GM21381 (cell line): ENCODE measurements at regions not wholly inside any gene's neighbourhood (a gene's known extent, or its start where the extent isn't known, plus 50 kb on each side); places are given as distances from the start of the nearest gene placed in this dataset.

ENCODE experiments used
- ATAC-seq: cut with Tn5 transposase; IDR thresholded peaks from one replicate; pipeline ENCODE4 v1.9.1; 2021; ENCODE audit warnings: mild to moderate bottlenecking, moderate library complexity; ENCODE audit not compliant: unreplicated experiment

DNA sequence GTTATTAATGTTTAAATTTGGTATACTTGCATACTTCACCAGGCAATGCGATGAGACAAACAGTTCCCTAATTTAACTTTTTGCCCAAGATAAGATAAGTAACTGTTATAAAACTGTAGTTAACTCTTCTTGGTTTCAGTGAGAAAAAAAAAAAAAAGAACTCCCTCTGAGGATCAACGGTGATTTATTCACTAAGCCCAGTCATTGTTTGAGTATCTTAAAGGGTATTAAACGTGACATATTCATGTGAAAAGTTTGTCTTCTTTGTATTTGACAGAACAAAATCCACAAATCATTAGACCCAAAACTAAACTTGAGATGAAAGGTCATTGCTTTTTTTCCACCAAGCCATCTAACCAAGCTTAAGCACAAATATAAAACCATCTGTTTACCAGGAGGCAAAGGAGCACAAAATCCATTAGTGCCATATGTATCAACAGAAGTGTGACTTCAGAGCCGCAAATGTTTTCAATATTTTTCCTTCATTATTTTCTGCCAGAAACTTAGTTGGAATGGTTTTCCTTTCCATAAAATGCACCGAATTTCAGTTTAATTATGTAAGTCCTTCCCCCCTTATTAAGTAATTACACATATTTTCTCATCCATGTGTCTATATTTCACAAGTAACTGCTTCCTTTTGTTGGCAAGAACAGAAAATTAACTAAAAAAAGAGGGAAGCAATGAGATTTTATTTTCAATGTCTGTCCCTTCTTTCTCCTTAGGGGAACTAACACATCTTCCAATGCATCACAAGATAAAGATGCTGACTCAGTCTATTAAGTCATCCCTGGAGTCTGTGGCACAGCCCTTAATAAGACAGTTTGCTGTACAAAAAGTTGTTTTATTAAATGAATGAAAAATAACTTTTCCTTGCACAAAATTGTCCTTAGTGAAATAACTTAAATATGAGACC, 92.2 kb upstream of the RAP2B start:
- ATAC-seq: no peak

DNA sequence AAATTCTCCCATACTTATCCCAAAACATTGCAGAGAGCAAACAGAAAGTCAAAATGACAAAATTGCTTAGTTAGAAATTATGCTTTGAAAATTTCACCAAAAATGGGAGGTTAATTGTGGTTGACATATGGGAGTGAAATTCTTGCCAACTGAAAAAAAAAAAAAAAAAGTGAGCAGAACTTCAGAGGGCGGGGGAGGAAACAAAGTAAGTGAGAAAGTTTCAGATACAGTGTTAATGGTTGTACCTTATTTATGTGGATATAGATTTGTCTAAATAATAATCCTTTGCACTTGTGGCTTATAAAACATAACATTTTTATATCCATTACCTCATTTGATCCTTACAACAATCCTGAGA, 91.5 kb upstream of the RAP2B start:
- no peak for ATAC-seq

GRCh38 chr3:153072382-153072781, 89.6 kb upstream of the RAP2B start:
- no peak for ATAC-seq

GRCh38 chr3:153072856-153073255, 89.2 kb upstream of the RAP2B start:
- ATAC-seq: no peak

GRCh38 chr3:153073636-153074035, 88.4 kb upstream of the RAP2B start:
- ATAC-seq: no peak

- no peak for ATAC-seq
These were observed 83.2 kb upstream of the RAP2B start for GRCh38 chr3:153078826-153079225.

- ATAC-seq: no peak
These were observed 82.6 kb upstream of the RAP2B start for GRCh38 chr3:153079386-153079785.

DNA sequence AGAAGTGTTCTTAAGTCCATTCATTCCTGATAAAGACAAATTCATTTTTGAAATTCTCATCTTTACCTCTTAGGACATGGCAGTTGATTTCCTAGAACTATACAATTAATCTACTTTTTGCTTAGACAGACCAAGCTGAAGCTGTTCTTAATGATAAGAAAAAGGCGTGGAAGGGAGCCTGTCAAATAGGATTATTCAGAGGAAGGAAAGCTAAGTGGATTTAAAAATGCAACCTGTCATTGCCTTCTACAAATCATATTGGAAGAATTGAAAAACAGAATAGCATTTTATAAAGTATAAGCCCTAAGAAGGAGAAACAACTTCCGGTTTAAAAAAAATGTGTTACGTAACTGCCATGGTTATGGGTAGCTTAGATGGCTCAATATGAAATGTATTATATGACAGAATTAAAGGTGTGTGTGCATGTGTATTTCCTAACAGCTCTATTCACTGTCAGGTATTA, 81.2 kb upstream of the RAP2B start:
- no peak for ATAC-seq

DNA sequence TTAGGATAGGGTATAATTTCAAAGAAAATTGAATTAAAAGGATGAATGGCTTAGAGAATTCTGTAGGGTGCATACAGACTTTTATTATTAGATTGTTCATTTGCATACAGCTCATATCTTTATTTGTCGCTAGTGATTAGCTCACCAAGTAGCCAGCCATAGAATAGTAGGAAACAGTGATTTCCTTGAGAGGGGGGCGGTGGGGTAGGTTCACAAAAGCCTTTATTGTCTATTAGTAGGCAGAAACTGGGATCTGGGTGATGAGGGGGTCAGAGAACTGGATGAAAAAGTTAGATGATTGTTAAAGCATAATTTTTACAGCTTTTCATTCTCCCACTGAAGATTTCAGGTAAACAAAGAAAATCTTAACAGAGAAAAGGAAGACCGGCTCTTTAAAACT, 77.6 kb upstream of the RAP2B start:
- ATAC-seq: no peak

GRCh38 chr3:153087595-153088566, 74.1 kb upstream of the RAP2B start:
- ATAC-seq: no peak

GRCh38 chr3:153089620-153090019, 72.4 kb upstream of the RAP2B start:
- no peak for ATAC-seq

DNA sequence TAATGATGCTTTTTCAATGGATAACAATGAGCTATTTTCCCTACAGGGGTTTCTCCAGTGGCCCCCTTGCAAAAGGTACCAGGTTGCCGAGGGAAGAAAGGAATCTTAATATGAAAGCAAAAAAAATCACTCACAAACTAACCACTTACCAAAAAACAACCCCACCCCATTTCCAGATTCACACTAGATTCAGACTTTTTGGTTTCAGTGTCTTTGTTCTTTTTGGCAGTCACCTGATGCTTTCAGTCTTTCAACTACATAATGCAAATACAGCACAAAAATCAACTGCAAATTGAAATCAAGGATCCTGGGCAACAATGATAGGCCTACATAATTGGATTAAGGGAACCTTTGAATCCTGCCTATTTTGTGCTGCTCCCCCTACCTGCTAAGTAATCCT, 71.1 kb upstream of the RAP2B start:
- ATAC-seq: peak; percentile 55

GRCh38 chr3:153093629-153094028, 68.4 kb upstream of the RAP2B start:
- no peak for ATAC-seq

- no peak for ATAC-seq
These were observed 67.6 kb upstream of the RAP2B start for GRCh38 chr3:153094386-153094785.

DNA sequence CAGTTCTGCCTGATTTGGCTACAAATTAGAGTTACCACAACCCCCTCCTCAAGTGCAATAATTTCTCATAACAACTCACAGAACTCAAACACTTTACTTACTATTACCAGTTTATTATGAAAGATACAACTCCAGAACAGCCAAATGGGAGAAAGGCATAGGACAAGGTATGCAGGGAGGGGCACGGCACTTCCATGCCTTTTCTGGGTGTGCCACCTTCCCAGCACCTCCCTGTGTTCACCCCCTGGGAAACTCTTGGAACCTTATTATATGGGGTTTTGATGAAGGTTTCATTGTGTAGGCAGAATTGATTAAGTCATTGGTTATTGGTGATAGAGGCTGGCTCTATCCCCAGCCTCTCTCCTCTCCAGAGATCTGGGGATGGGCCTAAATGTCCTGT, 66.6 kb upstream of the RAP2B start:
- no peak for ATAC-seq

DNA sequence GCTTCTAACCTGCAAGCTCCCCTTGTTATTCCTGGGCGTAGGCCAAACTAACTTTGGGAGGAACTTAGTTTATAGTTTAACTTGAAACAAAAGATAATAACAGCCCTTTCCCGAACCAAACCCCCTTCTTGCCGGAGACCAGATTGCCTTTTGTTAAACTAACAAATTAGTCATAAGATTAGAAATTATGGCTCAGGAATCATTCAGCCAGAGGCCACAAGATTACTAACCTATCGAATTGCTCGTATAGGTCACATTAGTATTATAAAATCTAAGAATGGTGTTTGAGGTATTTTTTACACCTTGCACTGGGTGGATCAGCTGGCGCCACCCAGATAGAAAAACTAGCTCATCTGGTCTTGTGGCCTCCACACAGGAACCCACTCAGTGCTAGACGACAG, 65.3 kb upstream of the RAP2B start:
- no peak for ATAC-seq

- ATAC-seq: no peak
These were observed 64.8 kb upstream of the RAP2B start for GRCh38 chr3:153097213-153097612.

- no peak for ATAC-seq
These were observed 62.9 kb upstream of the RAP2B start for GRCh38 chr3:153099131-153099530.

GRCh38 chr3:153103406-153103945, 58.5 kb upstream of the RAP2B start:
- ATAC-seq: no peak

- no peak for ATAC-seq
These were observed 52.0 kb upstream of the RAP2B start for GRCh38 chr3:153110041-153110440.

DNA sequence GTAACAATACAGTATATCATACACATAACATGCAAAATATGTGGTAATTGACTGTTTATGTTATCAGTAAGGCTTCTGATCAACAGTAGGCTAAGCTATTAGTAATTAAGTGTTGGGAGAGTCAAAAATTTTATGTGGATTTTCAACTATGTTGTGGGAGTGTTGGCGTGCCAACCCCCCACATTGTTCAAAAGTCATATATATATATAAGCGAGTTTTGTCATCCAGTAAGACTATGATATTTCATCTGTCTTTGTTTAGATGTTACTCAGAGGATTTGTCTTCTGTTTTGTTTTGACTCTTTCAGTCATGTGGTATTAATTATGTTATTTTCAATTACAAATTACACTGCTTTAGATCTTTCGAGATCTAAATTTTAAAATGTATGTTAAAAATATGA, 51.0 kb upstream of the RAP2B start:
- no peak for ATAC-seq
